HepG2 (cell line): ENCODE measurements at regions not wholly inside any gene's neighbourhood (a gene's known extent, or its start where the extent isn't known, plus 50 kb on each side); places are given as distances from the start of the nearest gene placed in this dataset.
A peak's percentile ranks its signal among the peaks of the same experiment; 100 is the strongest.

ENCODE experiments used
- CEBPG ChIP-seq: IDR thresholded peaks from 2 replicates; pipeline ENCODE4 v1.6.1; 2016
- CREB1 ChIP-seq, 2 experiments: fragments of 450-650 bp in 1 of 2; IDR thresholded peaks; 2 replicates each; pipeline ENCODE4 v1.6.1; 2016 to 2017; ENCODE audit warnings: control low read depth in 1 of 2, mild to moderate bottlenecking in 1 of 2, missing compliant biosample characterization in 1 of 2, missing genetic modification characterization in 1 of 2
- HIVEP1 ChIP-seq: sonication (generic); formaldehyde crosslinking; IDR thresholded peaks from 2 replicates; pipeline ENCODE4 v1.4.0; 2020; ENCODE audit warnings: mild to moderate bottlenecking, missing genetic modification reagents
- HNF4A ChIP-seq: sonication (generic); formaldehyde crosslinking; IDR thresholded peaks from 2 replicates; pipeline ENCODE4 v1.4.0; 2020; ENCODE audit warnings: missing genetic modification reagents
- HNF4G ChIP-seq, 2 experiments: sonication (generic) in 1 of 2; formaldehyde crosslinking in 1 of 2; IDR thresholded peaks; 2 replicates each; pipeline versions ENCODE4 v1.4.0 to v1.6.1; 2011 to 2020; ENCODE audit warnings: borderline replicate concordance in 2 of 2, low read depth in 2 of 2, mild to moderate bottlenecking in 2 of 2, low read length in 1 of 2, missing genetic modification reagents in 1 of 2, moderate library complexity in 1 of 2
- HOXA9 ChIP-seq: sonication (generic); formaldehyde crosslinking; IDR thresholded peaks from 2 replicates; pipeline ENCODE4 v1.8.1; 2022; ENCODE audit warnings: missing genetic modification reagents, mild to moderate bottlenecking, moderate library complexity, borderline replicate concordance
- JUN ChIP-seq: sonication (generic); formaldehyde crosslinking; IDR thresholded peaks from 2 replicates; pipeline ENCODE4 v1.4.0; 2020; ENCODE audit warnings: mild to moderate bottlenecking, missing genetic modification reagents
- PHF8 ChIP-seq: sonication (generic); formaldehyde crosslinking; IDR thresholded peaks from 2 replicates; pipeline ENCODE4 v1.5.0; 2020; ENCODE audit warnings: missing genetic modification reagents
- POLR2G ChIP-seq: fragments of 200-400 bp; formaldehyde crosslinking; IDR thresholded peaks from 2 replicates; pipeline ENCODE4 v1.6.1; 2018; ENCODE audit warnings: mild to moderate bottlenecking, low read depth, low read length, moderate library complexity
- RAD51 ChIP-seq: fragments of 450-650 bp; IDR thresholded peaks from 2 replicates; pipeline ENCODE4 v1.6.1; 2016; ENCODE audit warnings: borderline replicate concordance
- ZBTB42 ChIP-seq: sonication (generic); formaldehyde crosslinking; IDR thresholded peaks from 2 replicates; pipeline ENCODE4 v1.5.0; 2020; ENCODE audit warnings: mild to moderate bottlenecking, missing genetic modification reagents
- ZNF136 ChIP-seq: sonication (generic); formaldehyde crosslinking; IDR thresholded peaks from 2 replicates; pipeline ENCODE4 v1.8.1; 2022; ENCODE audit warnings: low read depth, mild to moderate bottlenecking, moderate library complexity, missing genetic modification reagents
- ZNF143 ChIP-seq: sonication (generic); formaldehyde crosslinking; IDR thresholded peaks from 2 replicates; pipeline ENCODE4 v1.4.0; 2020; ENCODE audit warnings: missing genetic modification reagents
- ZNF160 ChIP-seq: sonication (generic); formaldehyde crosslinking; IDR thresholded peaks from 2 replicates; pipeline ENCODE4 v1.8.0; 2022; ENCODE audit warnings: mild to moderate bottlenecking, inconsistent platforms, missing genetic modification reagents
- ZNF550 ChIP-seq: sonication (generic); formaldehyde crosslinking; IDR thresholded peaks from 2 replicates; pipeline ENCODE4 v1.4.0; 2020; ENCODE audit warnings: mild to moderate bottlenecking, missing genetic modification reagents, borderline replicate concordance
- TF ChIP-seq, protein P1 (sequence below): sonication (generic); formaldehyde crosslinking; IDR thresholded peaks from 2 replicates; pipeline ENCODE4 v1.4.0; 2020; ENCODE audit warnings: missing genetic modification reagents, borderline replicate concordance
- TF ChIP-seq, protein P2 (sequence below): sonication (generic); formaldehyde crosslinking; IDR thresholded peaks from 2 replicates; pipeline ENCODE4 v1.5.1; 2020; ENCODE audit warnings: missing genetic modification reagents, mild to moderate bottlenecking, borderline replicate concordance
- TF ChIP-seq, protein P3 (sequence below): sonication (generic); formaldehyde crosslinking; conservative IDR thresholded peaks from 2 replicates; pipeline ENCODE4 v1.4.0; 2020; ENCODE audit warnings: mild to moderate bottlenecking, missing genetic modification reagents, moderate library complexity
- TF ChIP-seq, protein P4 (sequence below): sonication (generic); formaldehyde crosslinking; IDR thresholded peaks from 2 replicates; pipeline ENCODE4 v1.8.0; 2022; ENCODE audit warnings: missing genetic modification reagents, mild to moderate bottlenecking, borderline replicate concordance
- TF ChIP-seq, protein P5 (sequence below): fragments of 450-650 bp; IDR thresholded peaks from 2 replicates; pipeline ENCODE4 v1.6.1; 2016

DNA sequence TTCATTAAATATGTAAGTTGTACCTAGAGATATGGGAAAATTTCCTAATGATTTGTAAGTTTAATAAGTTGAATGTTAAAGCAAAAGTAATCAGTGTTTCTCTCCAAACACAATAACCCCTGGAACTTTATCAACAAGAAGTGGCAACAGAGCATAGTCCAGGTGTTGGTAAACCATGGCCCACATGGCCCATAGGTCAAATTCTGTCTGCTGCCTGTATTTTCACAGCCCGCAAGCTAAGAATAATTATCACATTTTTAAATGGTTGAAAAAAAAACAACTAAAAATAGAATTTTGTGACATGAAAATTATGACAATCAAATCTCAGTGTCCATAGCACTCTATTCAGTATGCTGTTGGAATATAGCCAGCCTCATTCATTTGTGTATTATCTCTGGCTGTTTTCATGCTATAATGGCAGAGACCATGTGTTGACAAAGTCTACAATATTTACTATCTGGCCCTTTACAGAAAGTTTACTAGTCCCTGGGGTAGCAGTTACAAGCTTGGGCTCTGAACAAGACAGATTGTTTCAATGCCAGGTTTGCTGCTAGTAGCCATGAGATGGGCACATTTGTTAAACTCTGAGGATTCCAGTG, 395.8 kb downstream of the GASK1B start (continued):
- TF ChIP-seq JUN (CRISPR knock-in tag) (no peak), CREB1 (IDR thresholded peaks at IDR 0.05) (no peak), CREB1 (CRISPR knock-in tag; IDR thresholded peaks at IDR 0.05) (no peak), RAD51 (no peak), PHF8 (CRISPR knock-in tag) (no peak), HNF4G (IDR thresholded peaks at IDR 0.05; ENCODE audit: borderline replicate concordance, low read depth, low read length) (peak; percentile 65), HNF4G (CRISPR knock-in tag; IDR thresholded peaks at IDR 0.05; ENCODE audit: borderline replicate concordance, low read depth) (no peak), ZNF136 (CRISPR knock-in tag) (no peak), CEBPG (CRISPR knock-in tag) (no peak), ZNF160 (CRISPR knock-in tag) (no peak), ZNF550 (no peak), HOXA9 (CRISPR knock-in tag) (no peak), POLR2G (no peak), HIVEP1 (CRISPR knock-in tag) (no peak), ZNF143 (no peak), HNF4A (CRISPR knock-in tag) (peak; percentile 71), ZBTB42 (no peak)
- TF ChIP-seq, protein P1, sequence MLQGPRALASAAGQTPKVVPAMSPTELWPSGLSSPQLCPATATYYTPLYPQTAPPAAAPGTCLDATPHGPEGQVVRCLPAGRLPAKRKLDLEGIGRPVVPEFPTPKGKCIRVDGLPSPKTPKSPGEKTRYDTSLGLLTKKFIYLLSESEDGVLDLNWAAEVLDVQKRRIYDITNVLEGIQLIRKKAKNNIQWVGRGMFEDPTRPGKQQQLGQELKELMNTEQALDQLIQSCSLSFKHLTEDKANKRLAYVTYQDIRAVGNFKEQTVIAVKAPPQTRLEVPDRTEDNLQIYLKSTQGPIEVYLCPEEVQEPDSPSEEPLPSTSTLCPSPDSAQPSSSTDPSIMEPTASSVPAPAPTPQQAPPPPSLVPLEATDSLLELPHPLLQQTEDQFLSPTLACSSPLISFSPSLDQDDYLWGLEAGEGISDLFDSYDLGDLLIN (CRISPR knock-in tag), result no peak
- TF ChIP-seq, protein P2, sequence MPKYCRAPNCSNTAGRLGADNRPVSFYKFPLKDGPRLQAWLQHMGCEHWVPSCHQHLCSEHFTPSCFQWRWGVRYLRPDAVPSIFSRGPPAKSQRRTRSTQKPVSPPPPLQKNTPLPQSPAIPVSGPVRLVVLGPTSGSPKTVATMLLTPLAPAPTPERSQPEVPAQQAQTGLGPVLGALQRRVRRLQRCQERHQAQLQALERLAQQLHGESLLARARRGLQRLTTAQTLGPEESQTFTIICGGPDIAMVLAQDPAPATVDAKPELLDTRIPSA (CRISPR knock-in tag), result no peak
- TF ChIP-seq, protein P3, sequence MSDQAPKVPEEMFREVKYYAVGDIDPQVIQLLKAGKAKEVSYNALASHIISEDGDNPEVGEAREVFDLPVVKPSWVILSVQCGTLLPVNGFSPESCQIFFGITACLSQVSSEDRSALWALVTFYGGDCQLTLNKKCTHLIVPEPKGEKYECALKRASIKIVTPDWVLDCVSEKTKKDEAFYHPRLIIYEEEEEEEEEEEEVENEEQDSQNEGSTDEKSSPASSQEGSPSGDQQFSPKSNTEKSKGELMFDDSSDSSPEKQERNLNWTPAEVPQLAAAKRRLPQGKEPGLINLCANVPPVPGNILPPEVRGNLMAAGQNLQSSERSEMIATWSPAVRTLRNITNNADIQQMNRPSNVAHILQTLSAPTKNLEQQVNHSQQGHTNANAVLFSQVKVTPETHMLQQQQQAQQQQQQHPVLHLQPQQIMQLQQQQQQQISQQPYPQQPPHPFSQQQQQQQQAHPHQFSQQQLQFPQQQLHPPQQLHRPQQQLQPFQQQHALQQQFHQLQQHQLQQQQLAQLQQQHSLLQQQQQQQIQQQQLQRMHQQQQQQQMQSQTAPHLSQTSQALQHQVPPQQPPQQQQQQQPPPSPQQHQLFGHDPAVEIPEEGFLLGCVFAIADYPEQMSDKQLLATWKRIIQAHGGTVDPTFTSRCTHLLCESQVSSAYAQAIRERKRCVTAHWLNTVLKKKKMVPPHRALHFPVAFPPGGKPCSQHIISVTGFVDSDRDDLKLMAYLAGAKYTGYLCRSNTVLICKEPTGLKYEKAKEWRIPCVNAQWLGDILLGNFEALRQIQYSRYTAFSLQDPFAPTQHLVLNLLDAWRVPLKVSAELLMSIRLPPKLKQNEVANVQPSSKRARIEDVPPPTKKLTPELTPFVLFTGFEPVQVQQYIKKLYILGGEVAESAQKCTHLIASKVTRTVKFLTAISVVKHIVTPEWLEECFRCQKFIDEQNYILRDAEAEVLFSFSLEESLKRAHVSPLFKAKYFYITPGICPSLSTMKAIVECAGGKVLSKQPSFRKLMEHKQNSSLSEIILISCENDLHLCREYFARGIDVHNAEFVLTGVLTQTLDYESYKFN (CRISPR knock-in tag), result peak; percentile 72
- TF ChIP-seq, protein P4, sequence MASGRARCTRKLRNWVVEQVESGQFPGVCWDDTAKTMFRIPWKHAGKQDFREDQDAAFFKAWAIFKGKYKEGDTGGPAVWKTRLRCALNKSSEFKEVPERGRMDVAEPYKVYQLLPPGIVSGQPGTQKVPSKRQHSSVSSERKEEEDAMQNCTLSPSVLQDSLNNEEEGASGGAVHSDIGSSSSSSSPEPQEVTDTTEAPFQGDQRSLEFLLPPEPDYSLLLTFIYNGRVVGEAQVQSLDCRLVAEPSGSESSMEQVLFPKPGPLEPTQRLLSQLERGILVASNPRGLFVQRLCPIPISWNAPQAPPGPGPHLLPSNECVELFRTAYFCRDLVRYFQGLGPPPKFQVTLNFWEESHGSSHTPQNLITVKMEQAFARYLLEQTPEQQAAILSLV (CRISPR knock-in tag), result no peak
- TF ChIP-seq, protein P5, sequence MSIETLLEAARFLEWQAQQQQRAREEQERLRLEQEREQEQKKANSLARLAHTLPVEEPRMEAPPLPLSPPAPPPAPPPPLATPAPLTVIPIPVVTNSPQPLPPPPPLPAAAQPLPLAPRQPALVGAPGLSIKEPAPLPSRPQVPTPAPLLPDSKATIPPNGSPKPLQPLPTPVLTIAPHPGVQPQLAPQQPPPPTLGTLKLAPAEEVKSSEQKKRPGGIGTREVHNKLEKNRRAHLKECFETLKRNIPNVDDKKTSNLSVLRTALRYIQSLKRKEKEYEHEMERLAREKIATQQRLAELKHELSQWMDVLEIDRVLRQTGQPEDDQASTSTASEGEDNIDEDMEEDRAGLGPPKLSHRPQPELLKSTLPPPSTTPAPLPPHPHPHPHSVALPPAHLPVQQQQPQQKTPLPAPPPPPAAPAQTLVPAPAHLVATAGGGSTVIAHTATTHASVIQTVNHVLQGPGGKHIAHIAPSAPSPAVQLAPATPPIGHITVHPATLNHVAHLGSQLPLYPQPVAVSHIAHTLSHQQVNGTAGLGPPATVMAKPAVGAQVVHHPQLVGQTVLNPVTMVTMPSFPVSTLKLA, result no peak
